ENCODE measurements at regions not wholly inside any gene's neighbourhood (a gene's known extent, or its start where the extent isn't known, plus 50 kb on each side); places are given as distances from the start of the nearest gene placed in this dataset.

GRCh38 chr4:121277194-121278105, 103.4 kb downstream of the QRFPR start:
- WGBS, 2 donors, result 42 to 66% methylated on average over 5 of the region's 5 CpGs
- intact Hi-C loops (cut with DNase I), result no loop called here

GRCh38 chr4:121273191-121273590, 107.6 kb downstream of the QRFPR start:
- intact Hi-C loops (cut with DNase I), result no loop called here
- Histone ChIP-seq H3K4me3 (ENCODE audit: low read length in 2 of 2) (no peak overlapping the region), H3K27ac (ENCODE audit: low read depth in 1 of 2, low read length in 2 of 2) (no peak overlapping the region), H3K36me3 (ENCODE audit: control insufficient read depth in 1 of 2, insufficient read depth in 2 of 2, low read length in 1 of 2) (no peaks in the 10 kb centered on the region), H3K9me3 (ENCODE audit: control insufficient read depth, low read length) (no peaks in the 10 kb centered on the region), H3K27me3 (ENCODE audit: control insufficient read depth in 1 of 2, insufficient read depth in 2 of 2, low read length in 1 of 2) (no peaks in the 10 kb centered on the region), H3K4me1 (ENCODE audit: control insufficient read depth in 1 of 2, insufficient read depth in 2 of 2, low read length in 2 of 2) (no peaks in the 10 kb centered on the region)
- 73 to 78% methylated on average over 3 of the region's 3 CpGs for WGBS, 2 donors
- ATAC-seq (ENCODE audit: low FRiP score), result no peak
- no peak for DNase-seq

More at GRCh38 chr4:121277194-121278105, 103.4 kb downstream of the QRFPR start:
- Histone ChIP-seq H3K9me3 (ENCODE audit: control insufficient read depth, low read length) (no peaks in the 10 kb centered on the region), H3K27me3 (ENCODE audit: control insufficient read depth in 1 of 2, insufficient read depth in 2 of 2, low read length in 1 of 2) (no peaks in the 10 kb centered on the region), H3K36me3 (ENCODE audit: control insufficient read depth in 1 of 2, insufficient read depth in 2 of 2, low read length in 1 of 2) (no peaks in the 10 kb centered on the region), H3K27ac (ENCODE audit: low read depth in 1 of 2, low read length in 2 of 2) (no peak overlapping the region), H3K4me3 (ENCODE audit: low read length in 2 of 2) (no peak overlapping the region), H3K4me1 (ENCODE audit: control insufficient read depth in 1 of 2, insufficient read depth in 2 of 2, low read length in 2 of 2) (no peaks in the 10 kb centered on the region)
- no peak for DNase-seq
- ATAC-seq (ENCODE audit: low FRiP score), result no peak

DNA sequence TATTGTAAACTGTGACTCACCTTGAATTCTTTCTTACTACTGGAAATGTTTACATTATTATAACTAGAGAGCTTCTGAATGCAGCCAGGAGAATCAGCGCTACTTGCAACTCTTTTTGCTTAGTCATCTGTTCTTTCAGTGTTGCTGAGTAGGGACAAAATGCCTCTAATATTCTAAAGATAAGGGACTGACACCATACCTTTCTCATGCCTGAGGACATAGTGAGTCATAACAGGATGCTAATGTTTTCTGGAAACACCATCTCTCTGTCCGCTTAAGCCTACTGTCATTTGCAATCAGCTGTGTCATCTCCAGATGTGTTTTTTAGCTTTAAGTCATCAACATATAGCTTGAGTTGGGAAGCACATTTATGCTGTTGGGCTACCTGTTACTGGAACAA, 108.3 kb downstream of the QRFPR start:
- no peak for DNase-seq
- Histone ChIP-seq H3K36me3 (ENCODE audit: control insufficient read depth in 1 of 2, insufficient read depth in 2 of 2, low read length in 1 of 2) (no peaks in the 10 kb centered on the region), H3K4me1 (ENCODE audit: control insufficient read depth in 1 of 2, insufficient read depth in 2 of 2, low read length in 2 of 2) (no peaks in the 10 kb centered on the region), H3K9me3 (ENCODE audit: control insufficient read depth, low read length) (no peaks in the 10 kb centered on the region), H3K4me3 (ENCODE audit: low read length in 2 of 2) (no peak overlapping the region), H3K27ac (ENCODE audit: low read depth in 1 of 2, low read length in 2 of 2) (no peak overlapping the region), H3K27me3 (ENCODE audit: control insufficient read depth in 1 of 2, insufficient read depth in 2 of 2, low read length in 1 of 2) (no peaks in the 10 kb centered on the region)
- 54 to 65% methylated on average over 2 of the region's 2 CpGs for WGBS, 2 donors
- intact Hi-C loops (cut with DNase I), result no loop called here
- no peak for ATAC-seq (ENCODE audit: low FRiP score)

DNA sequence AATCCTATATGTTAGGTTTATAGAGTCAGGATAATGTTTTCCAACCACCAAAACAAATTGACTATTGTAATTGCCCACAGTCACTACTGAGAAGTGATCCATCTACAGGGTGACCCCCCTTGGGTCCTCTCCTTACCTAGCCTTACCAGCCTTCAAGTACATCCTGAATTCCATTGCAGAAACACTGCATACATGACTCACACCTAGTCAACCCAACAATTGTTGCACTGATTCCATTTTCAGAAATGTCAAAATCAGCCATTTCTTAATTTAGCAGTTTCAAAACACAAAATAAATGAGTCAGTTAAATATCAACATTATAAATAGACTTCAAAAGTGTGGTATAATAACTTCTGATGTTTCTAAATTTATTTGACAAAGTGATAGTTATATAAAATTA, 106.3 kb upstream of the TNIP3 start:
- no peaks in the 10 kb centered on the region for H3K27me3 ChIP-seq (ENCODE audit: control insufficient read depth in 1 of 2, insufficient read depth in 2 of 2, low read length in 1 of 2)
- no peaks in the 10 kb centered on the region for H3K9me3 ChIP-seq (ENCODE audit: control insufficient read depth, low read length)
- no peaks in the 10 kb centered on the region for H3K4me1 ChIP-seq (ENCODE audit: control insufficient read depth in 1 of 2, insufficient read depth in 2 of 2, low read length in 2 of 2)
- no peak overlapping the region for H3K27ac ChIP-seq (ENCODE audit: low read depth in 1 of 2, low read length in 2 of 2)
- H3K4me3 ChIP-seq (ENCODE audit: low read length in 2 of 2), result no peak overlapping the region
- H3K36me3 ChIP-seq (ENCODE audit: control insufficient read depth in 1 of 2, insufficient read depth in 2 of 2, low read length in 1 of 2), result no peaks in the 10 kb centered on the region
- no peak for ATAC-seq (ENCODE audit: low FRiP score)
- intact Hi-C loops (cut with DNase I), result no loop called here
- no peak for DNase-seq

DNA sequence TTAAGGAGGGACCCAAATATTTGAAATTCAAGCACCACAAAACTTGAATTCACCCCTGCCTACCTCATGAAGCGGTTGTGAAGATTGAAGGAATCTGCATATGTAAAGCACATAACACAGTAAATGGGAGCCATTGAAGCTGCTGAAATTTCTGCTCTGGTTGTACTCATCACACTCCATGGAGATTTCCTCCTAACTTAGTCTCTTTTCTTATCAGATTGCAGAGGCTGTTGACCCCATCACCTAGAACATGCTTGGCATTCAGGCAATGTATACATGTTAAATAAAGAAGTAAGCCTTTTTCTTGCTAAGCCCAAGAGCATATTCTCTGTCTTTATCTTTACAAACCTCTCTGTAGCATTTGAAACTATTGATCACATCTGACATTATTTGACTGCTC, 104.9 kb upstream of the TNIP3 start:
- no peaks in the 10 kb centered on the region for H3K27me3 ChIP-seq (ENCODE audit: control insufficient read depth in 1 of 2, insufficient read depth in 2 of 2, low read length in 1 of 2)
- H3K4me1 ChIP-seq (ENCODE audit: control insufficient read depth in 1 of 2, insufficient read depth in 2 of 2, low read length in 2 of 2), result no peaks in the 10 kb centered on the region
- H3K36me3 ChIP-seq (ENCODE audit: control insufficient read depth in 1 of 2, insufficient read depth in 2 of 2, low read length in 1 of 2), result no peaks in the 10 kb centered on the region
- DNase-seq, result no peak
- H3K9me3 ChIP-seq (ENCODE audit: control insufficient read depth, low read length), result no peaks in the 10 kb centered on the region
- intact Hi-C loops (cut with DNase I), result no loop called here
- WGBS, 2 donors, result 89% methylated on average over 1 of the region's 1 CpG
- H3K27ac ChIP-seq (ENCODE audit: low read depth in 1 of 2, low read length in 2 of 2), result no peak overlapping the region
- ATAC-seq (ENCODE audit: low FRiP score), result no peak
- H3K4me3 ChIP-seq (ENCODE audit: low read length in 2 of 2), result no peak overlapping the region

- ATAC-seq (ENCODE audit: low FRiP score) (no peak), DNase-seq (no peak)
- H3K9me3 ChIP-seq (ENCODE audit: control insufficient read depth, low read length), result no peaks in the 10 kb centered on the region
- no peak overlapping the region for H3K27ac ChIP-seq (ENCODE audit: low read depth in 1 of 2, low read length in 2 of 2)
- 82 to 91% methylated on average over 3 of the region's 3 CpGs for WGBS, 2 donors
- no peaks in the 10 kb centered on the region for H3K4me1 ChIP-seq (ENCODE audit: control insufficient read depth in 1 of 2, insufficient read depth in 2 of 2, low read length in 2 of 2)
- no peaks in the 10 kb centered on the region for H3K27me3 ChIP-seq (ENCODE audit: control insufficient read depth in 1 of 2, insufficient read depth in 2 of 2, low read length in 1 of 2)
- intact Hi-C loops (cut with DNase I), result no loop called here
- no peak overlapping the region for H3K4me3 ChIP-seq (ENCODE audit: low read length in 2 of 2)
- no peaks in the 10 kb centered on the region for H3K36me3 ChIP-seq (ENCODE audit: control insufficient read depth in 1 of 2, insufficient read depth in 2 of 2, low read length in 1 of 2)
These were observed 102.9 kb upstream of the TNIP3 start for GRCh38 chr4:121266982-121267381.

GRCh38 chr4:121256887-121257466, 92.9 kb upstream of the TNIP3 start:
- H3K27ac ChIP-seq (ENCODE audit: low read depth in 1 of 2, low read length in 2 of 2), result no peak overlapping the region
- ATAC-seq (ENCODE audit: low FRiP score), result no peak
- WGBS, 2 donors, result 81 to 85% methylated on average over 3 of the region's 3 CpGs
- no peak overlapping the region for H3K4me3 ChIP-seq (ENCODE audit: low read length in 2 of 2)
- H3K36me3 ChIP-seq (ENCODE audit: control insufficient read depth in 1 of 2, insufficient read depth in 2 of 2, low read length in 1 of 2), result no peaks in the 10 kb centered on the region
- DNase-seq, result no peak
- no peaks in the 10 kb centered on the region for H3K4me1 ChIP-seq (ENCODE audit: control insufficient read depth in 1 of 2, insufficient read depth in 2 of 2, low read length in 2 of 2)
- no peaks in the 10 kb centered on the region for H3K9me3 ChIP-seq (ENCODE audit: control insufficient read depth, low read length)
- intact Hi-C loops (cut with DNase I), result loop anchor here (5.0 to 10.0 kb wide), 2 partner anchors 65 to 1102 kb away; no protein-coding TSS in a partner anchor
- no peaks in the 10 kb centered on the region for H3K27me3 ChIP-seq (ENCODE audit: control insufficient read depth in 1 of 2, insufficient read depth in 2 of 2, low read length in 1 of 2)

- H3K9me3 ChIP-seq (ENCODE audit: control insufficient read depth, low read length), result no peaks in the 10 kb centered on the region
- DNase-seq (no peak), ATAC-seq (ENCODE audit: low FRiP score) (no peak)
- no peaks in the 10 kb centered on the region for H3K4me1 ChIP-seq (ENCODE audit: control insufficient read depth in 1 of 2, insufficient read depth in 2 of 2, low read length in 2 of 2)
- no peaks in the 10 kb centered on the region for H3K36me3 ChIP-seq (ENCODE audit: control insufficient read depth in 1 of 2, insufficient read depth in 2 of 2, low read length in 1 of 2)
- H3K4me3 ChIP-seq (ENCODE audit: low read length in 2 of 2), result no peak overlapping the region
- intact Hi-C loops (cut with DNase I), result loop anchor here (5.0 to 10.0 kb wide), 2 partner anchors 64 to 1101 kb away; no protein-coding TSS in a partner anchor
- H3K27me3 ChIP-seq (ENCODE audit: control insufficient read depth in 1 of 2, insufficient read depth in 2 of 2, low read length in 1 of 2), result no peaks in the 10 kb centered on the region
- no peak overlapping the region for H3K27ac ChIP-seq (ENCODE audit: low read depth in 1 of 2, low read length in 2 of 2)
These were observed 92.0 kb upstream of the TNIP3 start for GRCh38 chr4:121255986-121256750.
